ENCODE measurements at regions not wholly inside any gene's neighbourhood (a gene's known extent, or its start where the extent isn't known, plus 50 kb on each side); places are given as distances from the start of the nearest gene placed in this dataset.
"Not testable (repeated sequence)": the region's sequence is repeated elsewhere in the genome, so short reads cannot be mapped to it uniquely, and the experiment has no call there.

GRCh38 chr13:18673794-18674193, 507.8 kb downstream of the TUBA3C start:
- TF ChIP-seq POLR2A (IDR thresholded peaks at IDR 0.05; ENCODE audit: low read depth, low read length); MAX (IDR thresholded peaks at IDR 0.05; ENCODE audit: low read depth, low read length); CEBPB (IDR thresholded peaks at IDR 0.05; ENCODE audit: borderline replicate concordance in 1 of 2, low read depth in 2 of 2, low read length in 2 of 2); CUX1 (IDR thresholded peaks at IDR 0.05; ENCODE audit: insufficient replicate concordance, low read depth, low read length); CTCF (IDR thresholded peaks at IDR 0.05 in 2 of 3, conservative IDR thresholded peaks at IDR 0.05 in 1 of 3; ENCODE audit: control insufficient read depth in 2 of 3, extremely low read depth in 1 of 3, insufficient read depth in 1 of 3, low read depth in 3 of 3, low read length in 3 of 3); ZNF687 (IDR thresholded peaks at IDR 0.05); REST (IDR thresholded peaks at IDR 0.05; ENCODE audit: low read depth, low read length); FOXK2 (IDR thresholded peaks at IDR 0.05): not testable (repeated sequence)

Data from GM12878 (cell line).